ENCODE measurements at regions not wholly inside any gene's neighbourhood (a gene's known extent, or its start where the extent isn't known, plus 50 kb on each side); places are given as distances from the start of the nearest gene placed in this dataset.
"Not testable (repeated sequence)": the region's sequence is repeated elsewhere in the genome, so short reads cannot be mapped to it uniquely, and the experiment has no call there.

DNA sequence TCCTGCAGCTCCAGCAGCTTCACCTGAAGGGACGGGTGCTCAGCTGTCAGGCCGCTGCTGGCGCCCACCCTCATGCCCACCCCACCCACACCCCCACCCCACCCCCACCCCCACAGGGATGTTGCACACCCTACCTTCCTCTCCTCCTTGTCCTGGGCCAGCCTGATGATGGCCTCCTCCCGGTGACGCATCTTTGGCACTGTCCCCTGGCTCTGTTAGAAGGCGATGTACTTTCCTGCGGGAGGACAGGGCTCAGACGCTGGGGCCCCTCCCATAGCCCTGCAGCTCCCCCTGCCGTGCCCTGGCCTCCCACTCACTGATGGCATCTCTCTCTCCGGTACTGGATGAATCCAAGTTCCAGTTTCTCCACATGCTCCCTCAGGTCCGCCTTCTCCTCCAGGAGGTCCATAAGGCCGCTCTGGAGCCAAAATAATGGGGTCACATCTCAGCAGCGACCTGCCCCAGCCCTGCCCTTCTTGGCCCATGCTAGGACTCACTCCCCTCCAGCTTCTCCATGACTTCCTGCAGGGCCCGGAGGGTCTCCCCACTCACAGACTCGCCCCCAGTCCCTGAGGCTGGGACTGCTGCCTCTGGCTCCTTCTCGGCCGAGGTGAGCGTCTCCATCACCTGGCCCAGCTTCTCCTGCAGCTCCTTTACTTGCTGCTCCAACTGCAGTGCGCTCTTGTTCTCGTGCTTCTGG, 55.2 kb downstream of the GOLGA8B start:
- not testable (repeated sequence) for H3F3A ChIP-seq (ENCODE audit: control insufficient read depth, insufficient read depth); H3K4me1 ChIP-seq (ENCODE audit: control insufficient read depth, low read length); H3K27me3 ChIP-seq (ENCODE audit: control insufficient read depth, low read length); H3K27ac ChIP-seq (ENCODE audit: low read depth, low read length); H4K20me1 ChIP-seq (ENCODE audit: control insufficient read depth, insufficient read depth, low read depth, low read length); H3K4me3 ChIP-seq (ENCODE audit: low read length); H3K9me3 ChIP-seq (ENCODE audit: control insufficient read depth, insufficient read depth, low read length); H3K4me2 ChIP-seq (ENCODE audit: low read length); H3K79me2 ChIP-seq (ENCODE audit: control insufficient read depth, low read length); H3K36me3 ChIP-seq (ENCODE audit: control insufficient read depth, low read length); H3K9me2 ChIP-seq (replicated peaks; ENCODE audit: control insufficient read depth, low read length)

DNA sequence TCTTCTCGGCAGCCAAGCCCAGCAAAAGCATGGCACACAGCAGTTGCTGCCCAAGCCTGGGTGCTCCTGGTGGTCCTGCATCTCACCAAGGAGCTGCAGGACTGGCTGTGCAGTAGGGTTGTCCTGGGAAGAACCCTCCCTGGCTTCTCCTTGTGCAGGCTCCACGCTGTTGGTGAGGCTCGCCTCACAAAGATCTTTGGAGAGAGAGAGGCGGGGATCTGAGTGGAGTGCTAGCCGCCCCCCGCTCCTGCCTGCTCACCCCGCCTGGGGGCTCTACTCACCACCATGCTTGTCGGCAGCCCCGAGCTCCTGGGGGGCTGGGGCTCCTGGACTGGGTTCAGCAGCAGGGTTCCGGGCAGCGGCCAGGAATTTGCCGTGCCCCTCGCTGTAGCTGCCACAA, 55.8 kb downstream of the GOLGA8B start:
- H3K79me2 ChIP-seq (ENCODE audit: control insufficient read depth, low read length); H3K4me1 ChIP-seq (ENCODE audit: control insufficient read depth, low read length); H3K9me3 ChIP-seq (ENCODE audit: control insufficient read depth, insufficient read depth, low read length); H3K9me2 ChIP-seq (replicated peaks; ENCODE audit: control insufficient read depth, low read length); H4K20me1 ChIP-seq (ENCODE audit: control insufficient read depth, insufficient read depth, low read depth, low read length); H3K27me3 ChIP-seq (ENCODE audit: control insufficient read depth, low read length); H3K36me3 ChIP-seq (ENCODE audit: control insufficient read depth, low read length); H3K27ac ChIP-seq (ENCODE audit: low read depth, low read length); H3K4me2 ChIP-seq (ENCODE audit: low read length); H3K4me3 ChIP-seq (ENCODE audit: low read length); H3F3A ChIP-seq (ENCODE audit: control insufficient read depth, insufficient read depth): not testable (repeated sequence)

DNA sequence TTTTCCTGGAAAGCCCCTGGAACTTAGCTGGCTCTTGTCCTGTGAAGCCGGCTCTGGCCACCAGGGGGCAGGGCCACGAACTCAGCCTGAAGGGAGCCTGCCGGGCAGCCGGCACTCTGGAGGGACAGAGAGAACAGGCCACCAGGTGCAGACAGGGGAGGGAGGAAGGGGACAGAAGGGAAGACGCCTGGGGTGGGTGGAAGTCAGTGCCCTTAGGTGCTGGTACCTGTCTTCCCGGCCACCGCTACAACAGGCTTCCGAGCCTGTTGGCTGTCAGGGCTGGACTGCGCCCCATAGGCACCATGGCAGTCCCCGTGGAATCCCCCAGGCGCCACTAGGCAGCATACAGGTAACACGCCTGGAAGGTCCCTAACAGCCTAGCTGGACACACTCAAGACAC, 59.6 kb downstream of the GOLGA8B start:
- H3K9me2 ChIP-seq (replicated peaks; ENCODE audit: control insufficient read depth, low read length); H3K4me2 ChIP-seq (ENCODE audit: low read length); H3K27me3 ChIP-seq (ENCODE audit: control insufficient read depth, low read length); H3K4me1 ChIP-seq (ENCODE audit: control insufficient read depth, low read length); H4K20me1 ChIP-seq (ENCODE audit: control insufficient read depth, insufficient read depth, low read depth, low read length); H3K4me3 ChIP-seq (ENCODE audit: low read length); H3K36me3 ChIP-seq (ENCODE audit: control insufficient read depth, low read length); H3F3A ChIP-seq (ENCODE audit: control insufficient read depth, insufficient read depth); H3K79me2 ChIP-seq (ENCODE audit: control insufficient read depth, low read length); H3K27ac ChIP-seq (ENCODE audit: low read depth, low read length); H3K9me3 ChIP-seq (ENCODE audit: control insufficient read depth, insufficient read depth, low read length): not testable (repeated sequence)

DNA sequence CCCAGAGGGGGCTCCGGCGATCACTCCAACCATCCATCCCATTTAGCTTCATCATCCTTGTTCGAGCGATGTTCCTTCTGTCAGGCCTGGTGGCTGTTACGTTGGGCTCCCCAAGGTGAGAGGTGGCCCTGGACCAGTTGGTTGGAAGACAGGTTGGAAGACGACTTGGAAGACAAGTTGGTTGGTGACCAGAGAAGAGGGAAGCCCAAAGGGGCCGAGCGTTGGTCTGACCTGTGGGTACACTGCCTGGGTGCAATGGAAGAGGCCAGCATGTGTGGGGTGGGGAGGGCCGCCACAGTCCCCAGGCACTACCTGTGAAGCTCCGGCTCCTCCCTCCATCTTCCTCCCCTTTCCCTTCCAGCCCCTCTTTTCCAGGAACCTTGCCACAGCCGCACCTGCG, 60.9 kb downstream of the GOLGA8B start:
- H3K4me2 ChIP-seq (ENCODE audit: low read length); H3K4me3 ChIP-seq (ENCODE audit: low read length); H3K36me3 ChIP-seq (ENCODE audit: control insufficient read depth, low read length); H3K4me1 ChIP-seq (ENCODE audit: control insufficient read depth, low read length); H4K20me1 ChIP-seq (ENCODE audit: control insufficient read depth, insufficient read depth, low read depth, low read length); H3K9me2 ChIP-seq (replicated peaks; ENCODE audit: control insufficient read depth, low read length); H3F3A ChIP-seq (ENCODE audit: control insufficient read depth, insufficient read depth); H3K27ac ChIP-seq (ENCODE audit: low read depth, low read length); H3K27me3 ChIP-seq (ENCODE audit: control insufficient read depth, low read length); H3K9me3 ChIP-seq (ENCODE audit: control insufficient read depth, insufficient read depth, low read length); H3K79me2 ChIP-seq (ENCODE audit: control insufficient read depth, low read length): not testable (repeated sequence)

DNA sequence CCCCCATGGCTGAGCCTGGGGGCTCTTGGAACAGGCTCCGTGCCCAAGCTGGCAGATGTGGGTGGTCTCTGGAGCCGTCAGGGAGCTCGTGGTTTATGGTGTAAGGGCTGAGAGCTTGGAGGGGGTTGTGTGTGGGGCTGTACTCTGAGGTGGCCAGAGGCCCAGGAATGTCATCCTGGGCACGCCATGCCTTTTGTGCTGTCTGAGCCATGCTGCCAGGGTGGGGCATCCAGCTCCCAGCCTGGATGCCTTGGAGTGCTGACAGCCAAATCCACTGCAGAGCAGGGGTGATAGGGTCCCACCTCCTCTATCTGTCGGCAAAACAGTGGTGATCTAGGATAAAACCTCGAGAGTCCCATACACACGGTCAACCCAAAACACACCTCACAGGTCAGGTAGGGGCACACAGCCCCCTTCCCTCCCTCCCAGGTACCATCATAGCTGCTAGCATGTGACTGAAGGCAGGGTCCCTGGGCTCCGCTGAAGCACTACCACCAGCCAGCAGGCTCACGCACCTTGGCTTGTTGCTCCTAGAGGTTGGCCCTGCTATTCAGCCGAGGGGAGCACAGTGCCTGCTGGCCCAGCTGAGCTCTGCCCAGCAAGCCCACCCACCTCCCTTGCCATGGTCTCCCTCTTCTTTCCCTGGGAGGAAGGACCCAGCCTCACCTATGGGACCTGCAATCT, 61.5 kb downstream of the GOLGA8B start:
- H3K4me1 ChIP-seq (ENCODE audit: control insufficient read depth, low read length); H3K27me3 ChIP-seq (ENCODE audit: control insufficient read depth, low read length); H3F3A ChIP-seq (ENCODE audit: control insufficient read depth, insufficient read depth); H3K79me2 ChIP-seq (ENCODE audit: control insufficient read depth, low read length); H3K27ac ChIP-seq (ENCODE audit: low read depth, low read length); H3K9me3 ChIP-seq (ENCODE audit: control insufficient read depth, insufficient read depth, low read length); H3K36me3 ChIP-seq (ENCODE audit: control insufficient read depth, low read length); H4K20me1 ChIP-seq (ENCODE audit: control insufficient read depth, insufficient read depth, low read depth, low read length); H3K9me2 ChIP-seq (replicated peaks; ENCODE audit: control insufficient read depth, low read length); H3K4me3 ChIP-seq (ENCODE audit: low read length); H3K4me2 ChIP-seq (ENCODE audit: low read length): not testable (repeated sequence)

DNA sequence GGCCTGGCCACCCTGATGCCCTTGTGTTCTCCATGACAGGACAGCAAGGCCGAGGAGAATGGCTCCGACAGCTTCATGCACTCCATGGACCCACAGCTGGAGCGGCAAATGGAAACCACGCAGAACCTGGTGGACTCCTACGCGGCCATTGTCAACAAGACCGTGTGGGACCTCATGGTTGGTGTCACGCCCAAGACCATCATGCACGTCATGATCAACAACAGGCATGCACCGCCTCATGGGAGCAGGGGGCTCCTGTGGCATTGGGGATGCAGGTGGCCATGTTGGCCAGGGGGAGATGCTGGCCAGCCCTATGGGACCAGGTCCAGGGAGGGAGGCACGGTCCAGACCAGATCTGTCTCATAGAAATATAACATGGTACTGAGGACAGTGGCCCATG, 62.9 kb downstream of the GOLGA8B start:
- H3K4me3 ChIP-seq (ENCODE audit: low read length) = no peak overlapping the region
- H3K4me1 ChIP-seq (ENCODE audit: control insufficient read depth, low read length) = peaks cover 10% of the 10 kb centered on the region
- no peak overlapping the region for H3K27ac ChIP-seq (ENCODE audit: low read depth, low read length)
- H3K9me3 ChIP-seq (ENCODE audit: control insufficient read depth, insufficient read depth, low read length) = no peaks in the 10 kb centered on the region
- TF ChIP-seq EZH2phosphoT487 (IDR thresholded peaks at IDR 0.05; ENCODE audit: borderline replicate concordance, low read length) = no peak
- TF ChIP-seq, protein P1, sequence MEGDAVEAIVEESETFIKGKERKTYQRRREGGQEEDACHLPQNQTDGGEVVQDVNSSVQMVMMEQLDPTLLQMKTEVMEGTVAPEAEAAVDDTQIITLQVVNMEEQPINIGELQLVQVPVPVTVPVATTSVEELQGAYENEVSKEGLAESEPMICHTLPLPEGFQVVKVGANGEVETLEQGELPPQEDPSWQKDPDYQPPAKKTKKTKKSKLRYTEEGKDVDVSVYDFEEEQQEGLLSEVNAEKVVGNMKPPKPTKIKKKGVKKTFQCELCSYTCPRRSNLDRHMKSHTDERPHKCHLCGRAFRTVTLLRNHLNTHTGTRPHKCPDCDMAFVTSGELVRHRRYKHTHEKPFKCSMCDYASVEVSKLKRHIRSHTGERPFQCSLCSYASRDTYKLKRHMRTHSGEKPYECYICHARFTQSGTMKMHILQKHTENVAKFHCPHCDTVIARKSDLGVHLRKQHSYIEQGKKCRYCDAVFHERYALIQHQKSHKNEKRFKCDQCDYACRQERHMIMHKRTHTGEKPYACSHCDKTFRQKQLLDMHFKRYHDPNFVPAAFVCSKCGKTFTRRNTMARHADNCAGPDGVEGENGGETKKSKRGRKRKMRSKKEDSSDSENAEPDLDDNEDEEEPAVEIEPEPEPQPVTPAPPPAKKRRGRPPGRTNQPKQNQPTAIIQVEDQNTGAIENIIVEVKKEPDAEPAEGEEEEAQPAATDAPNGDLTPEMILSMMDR (IDR thresholded peaks at IDR 0.05; ENCODE audit: low read depth, low read length, poor library complexity, severe bottlenecking) = no peak
- H3K9me2 ChIP-seq (replicated peaks; ENCODE audit: control insufficient read depth, low read length) = no peaks in the 10 kb centered on the region
- no peak overlapping the region for H3K4me2 ChIP-seq (ENCODE audit: low read length)
- H3K36me3 ChIP-seq (ENCODE audit: control insufficient read depth, low read length) = no peaks in the 10 kb centered on the region
- H3F3A ChIP-seq (ENCODE audit: control insufficient read depth, insufficient read depth) = peaks cover 4% of the 10 kb centered on the region
- H3K27me3 ChIP-seq (ENCODE audit: control insufficient read depth, low read length) = peaks cover 19% of the 10 kb centered on the region
- H4K20me1 ChIP-seq (ENCODE audit: control insufficient read depth, insufficient read depth, low read depth, low read length) = no peaks in the 10 kb centered on the region
- H3K79me2 ChIP-seq (ENCODE audit: control insufficient read depth, low read length) = no peaks in the 10 kb centered on the region

DNA sequence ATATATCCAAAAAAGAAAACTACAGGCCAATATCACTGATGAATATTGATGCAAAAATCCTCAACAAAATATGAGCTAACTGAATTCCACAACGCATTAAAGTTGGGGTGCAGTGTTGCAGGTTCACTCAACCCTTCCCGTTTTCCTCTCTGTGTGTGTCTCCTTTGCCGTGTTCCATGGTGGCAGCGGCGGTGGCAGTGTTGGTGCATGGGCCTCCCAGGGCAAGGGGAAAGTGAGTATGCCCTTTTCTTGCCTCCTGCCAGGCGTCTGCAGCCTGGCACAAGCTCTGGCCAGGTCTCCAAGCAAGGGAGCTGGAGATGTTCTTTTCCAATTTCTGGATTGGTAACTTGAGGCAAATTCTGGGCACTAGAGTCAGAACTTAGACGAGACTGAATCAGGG, 63.4 kb downstream of the GOLGA8B start:
- not testable (repeated sequence) for H3K4me3 ChIP-seq (ENCODE audit: low read length); H3K4me2 ChIP-seq (ENCODE audit: low read length); H3K79me2 ChIP-seq (ENCODE audit: control insufficient read depth, low read length); H3K36me3 ChIP-seq (ENCODE audit: control insufficient read depth, low read length); H4K20me1 ChIP-seq (ENCODE audit: control insufficient read depth, insufficient read depth, low read depth, low read length); H3F3A ChIP-seq (ENCODE audit: control insufficient read depth, insufficient read depth); H3K9me2 ChIP-seq (replicated peaks; ENCODE audit: control insufficient read depth, low read length); H3K27ac ChIP-seq (ENCODE audit: low read depth, low read length); H3K9me3 ChIP-seq (ENCODE audit: control insufficient read depth, insufficient read depth, low read length)
- peaks cover 25% of the 10 kb centered on the region for H3K27me3 ChIP-seq (ENCODE audit: control insufficient read depth, low read length)
- peaks cover 15% of the 10 kb centered on the region for H3K4me1 ChIP-seq (ENCODE audit: control insufficient read depth, low read length)
